GM23338 (cell line): ENCODE measurements at regions not wholly inside any gene's neighbourhood (a gene's known extent, or its start where the extent isn't known, plus 50 kb on each side); places are given as distances from the start of the nearest gene placed in this dataset.
"Not testable (repeated sequence)": the region's sequence is repeated elsewhere in the genome, so short reads cannot be mapped to it uniquely, and the experiment has no call there.

Source experiments
- ATAC-seq: fragments of 200-7000 bp; cut with Tn5 transposase; 3 replicates; pipeline ENCODE4 v1.9.1; 2020
- DNase-seq: peaks from one replicate; pipeline ENCODE4 v3.0.0-alpha.2; 2015; ENCODE audit warnings: low spot score
- H2AFZ ChIP-seq: fragments of 200-600 bp; sonication (generic); 2 replicates; pipeline ENCODE4 v1.8.0; 2016; ENCODE audit warnings: antibody characterized with exemption, mild to moderate bottlenecking, moderate library complexity
- H3F3A ChIP-seq: fragments of 200-600 bp; sonication (generic); replicated peaks from 2 replicates; pipeline ENCODE4 v1.8.0; 2017; ENCODE audit warnings: antibody characterized with exemption, mixed run types, low read depth
- H3K27ac ChIP-seq: fragments of 200-600 bp; sonication (generic); 2 replicates; pipeline ENCODE4 v1.6.1; 2016; ENCODE audit warnings: low read depth
- H3K27me3 ChIP-seq: fragments of 200-600 bp; sonication (generic); 2 replicates; pipeline ENCODE4 v1.8.0; 2016; ENCODE audit warnings: mild to moderate bottlenecking, mixed run types, moderate library complexity; ENCODE audit not compliant: insufficient read depth
- H3K36me3 ChIP-seq: fragments of 200-600 bp; sonication (generic); 2 replicates; pipeline ENCODE4 v1.8.0; 2016; ENCODE audit warnings: mild to moderate bottlenecking; ENCODE audit not compliant: insufficient read depth
- H3K4me1 ChIP-seq: fragments of 200-600 bp; sonication (generic); 2 replicates; pipeline ENCODE4 v1.8.0; 2016; ENCODE audit warnings: mild to moderate bottlenecking, moderate library complexity; ENCODE audit not compliant: insufficient read depth
- H3K4me2 ChIP-seq: fragments of 200-600 bp; sonication (generic); 2 replicates; pipeline ENCODE4 v1.7.1; 2017; ENCODE audit warnings: mixed run types
- H3K4me3 ChIP-seq: fragments of 200-600 bp; sonication (generic); 2 replicates; pipeline ENCODE4 v1.6.1; 2016; ENCODE audit warnings: mixed run types
- H3K79me2 ChIP-seq: fragments of 200-600 bp; sonication (generic); replicated peaks from 2 replicates; pipeline ENCODE4 v1.8.0; 2017; ENCODE audit warnings: mild to moderate bottlenecking; ENCODE audit not compliant: insufficient read depth
- H3K9me2 ChIP-seq: fragments of 200-600 bp; sonication (generic); 2 replicates; pipeline ENCODE4 v1.8.0; 2017; ENCODE audit not compliant: insufficient read depth
- H4K20me1 ChIP-seq: fragments of 200-600 bp; sonication (generic); replicated peaks from 2 replicates; pipeline ENCODE4 v1.8.0; 2017; ENCODE audit warnings: mild to moderate bottlenecking; ENCODE audit not compliant: insufficient read depth
- H3K27ac Mint-ChIP-seq: 2 replicates; pipeline ENCODE4 v1.8.0; 2020; ENCODE audit warnings: inconsistent platforms, mild to moderate bottlenecking, moderate library complexity, mixed read lengths
- H3K27me3 Mint-ChIP-seq: 3 replicates; pipeline ENCODE4 v1.8.0; 2022; ENCODE audit warnings: low read depth, mild to moderate bottlenecking, moderate library complexity, mixed read lengths, inconsistent platforms; ENCODE audit not compliant: insufficient read depth, poor library complexity
- H3K36me3 Mint-ChIP-seq: 3 replicates; pipeline ENCODE4 v1.8.0; 2021; ENCODE audit warnings: low read depth, mild to moderate bottlenecking, inconsistent platforms, moderate library complexity, mixed read lengths
- H3K4me1 Mint-ChIP-seq: 3 replicates; pipeline ENCODE4 v1.8.0; 2020; ENCODE audit warnings: mild to moderate bottlenecking, inconsistent platforms, mixed read lengths
- H3K4me3 Mint-ChIP-seq: 3 replicates; pipeline ENCODE4 v1.8.0; 2021; ENCODE audit warnings: moderate library complexity, mild to moderate bottlenecking, inconsistent platforms, mixed read lengths
- H3K9me3 Mint-ChIP-seq: 3 replicates; pipeline ENCODE4 v1.8.0; 2020; ENCODE audit warnings: moderate library complexity, mild to moderate bottlenecking, inconsistent platforms, mixed read lengths
- CREB1 ChIP-seq: fragments of 250-450 bp; sonication (Bioruptor Pico); IDR thresholded peaks from 2 replicates; pipeline ENCODE4 v1.5.0; 2020; ENCODE audit warnings: low read depth, mild to moderate bottlenecking, moderate library complexity
- EZH2phosphoT487 ChIP-seq: fragments of 200-600 bp; sonication (generic); IDR thresholded peaks from one replicate; pipeline ENCODE4 v1.8.1; 2018; ENCODE audit warnings: antibody characterized with exemption; ENCODE audit not compliant: unreplicated experiment
- JUNB ChIP-seq: IDR thresholded peaks from one replicate; pipeline ENCODE4 v1.6.1; 2016; ENCODE audit warnings: antibody characterized with exemption; ENCODE audit not compliant: unreplicated experiment
- NANOG ChIP-seq: IDR thresholded peaks from 2 replicates; pipeline ENCODE4 v1.6.1; 2016; ENCODE audit warnings: antibody characterized with exemption, borderline replicate concordance
- POLR2AphosphoS5 ChIP-seq: IDR thresholded peaks from 2 replicates; pipeline ENCODE4 v1.6.1; 2016; ENCODE audit warnings: antibody characterized with exemption, low read depth
- ZNF114 ChIP-seq: fragments of 250-450 bp; sonication (Bioruptor Pico); IDR thresholded peaks from 2 replicates; pipeline ENCODE4 v1.5.0; 2020; ENCODE audit warnings: mild to moderate bottlenecking, moderate library complexity
- TF ChIP-seq, protein P1 (sequence below), 2 experiments: fragments of 200-600 bp in 1 of 2; sonication (generic) in 1 of 2; conservative IDR thresholded peaks; 2 replicates each; pipeline versions ENCODE4 v1.5.1 to v1.6.1; 2016 to 2017; ENCODE audit warnings: antibody characterized with exemption in 2 of 2, low read depth in 2 of 2, mild to moderate bottlenecking in 2 of 2, moderate library complexity in 1 of 2

DNA sequence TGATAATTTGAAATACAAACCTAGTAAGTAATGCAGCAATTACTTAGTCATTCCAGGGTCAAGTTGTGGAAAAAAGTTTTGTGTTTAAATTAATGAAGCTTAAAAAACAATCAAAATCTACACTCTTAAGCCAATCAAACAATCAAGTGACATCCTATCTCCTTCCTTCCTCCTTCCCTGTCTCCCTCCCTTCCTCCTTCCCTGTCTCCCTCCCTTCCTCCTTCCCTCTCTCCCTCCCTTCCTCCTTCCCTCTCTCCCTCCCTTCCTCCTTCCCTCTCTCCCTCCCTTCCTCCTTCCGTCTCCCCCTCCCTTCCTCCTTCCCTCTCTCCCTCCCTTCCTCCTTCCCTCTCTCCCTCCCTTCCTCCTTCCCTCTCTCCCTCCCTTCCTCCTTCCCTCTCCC lies 111.4 kb upstream of the RBPJ start:
- H3K27ac Mint-ChIP-seq, H3K36me3 ChIP-seq, DNase-seq, H3K4me2 ChIP-seq, H3K27me3 Mint-ChIP-seq, H3K27me3 ChIP-seq, H4K20me1 ChIP-seq, H3K79me2 ChIP-seq, H3K36me3 Mint-ChIP-seq, H3F3A ChIP-seq, H2AFZ ChIP-seq, H3K4me3 Mint-ChIP-seq, ATAC-seq, H3K9me2 ChIP-seq, H3K27ac ChIP-seq, H3K4me3 ChIP-seq, H3K9me3 Mint-ChIP-seq: not testable (repeated sequence)
- H3K4me1 Mint-ChIP-seq: peaks cover 14% of the 10 kb centered on the region; the same call in 2 of the 3 replicates
- H3K4me1 ChIP-seq: peaks cover 14% of the 10 kb centered on the region

DNA sequence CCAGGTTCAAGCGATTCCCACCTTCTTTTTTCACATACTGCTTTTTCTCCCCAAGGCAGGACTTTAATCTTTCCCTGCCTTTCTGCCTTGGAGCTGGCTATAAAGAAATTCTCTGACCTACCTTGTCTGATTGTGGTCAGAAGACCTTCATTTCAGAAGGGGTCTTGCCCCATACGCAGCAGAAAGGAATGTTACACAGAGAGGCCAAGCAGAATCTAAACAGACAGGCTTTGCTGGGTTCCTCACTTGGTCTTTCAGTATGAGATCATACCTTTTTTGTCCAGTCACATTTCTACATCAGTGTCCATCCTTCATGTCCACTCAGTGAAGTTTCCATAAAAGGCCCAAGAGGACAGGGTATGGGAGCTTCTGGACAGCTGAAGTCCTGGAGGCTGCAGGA lies 108.3 kb upstream of the RBPJ start:
- no peak overlapping the region for H3K27ac ChIP-seq
- no peak overlapping the region for H3K4me3 Mint-ChIP-seq
- 0 out of 2 replicates have a peak overlapping the region, but pooled peaks have one; percentile 63 for H2AFZ ChIP-seq
- ATAC-seq (no peak), DNase-seq (no peak)
- no peaks in the 10 kb centered on the region for H3K4me1 ChIP-seq
- H3K36me3 ChIP-seq: no peaks in the 10 kb centered on the region
- H3K79me2 ChIP-seq: no peaks in the 10 kb centered on the region
- no peak for TF ChIP-seq EZH2phosphoT487
- H3K9me2 ChIP-seq: 0 out of 2 replicates have a peak, but pooled peaks cover 8% of the 10 kb centered on the region
- no peak overlapping the region for H3K27ac Mint-ChIP-seq
- H4K20me1 ChIP-seq: no peaks in the 10 kb centered on the region
- H3K9me3 Mint-ChIP-seq: peaks cover 2% of the 10 kb centered on the region; the same call in 2 of the 3 replicates
- H3K4me1 Mint-ChIP-seq: no peaks in the 10 kb centered on the region
- H3K4me3 ChIP-seq: no peak overlapping the region
- H3K4me2 ChIP-seq: no peak overlapping the region
- H3F3A ChIP-seq: no peaks in the 10 kb centered on the region
- H3K27me3 ChIP-seq: no peaks in the 10 kb centered on the region
- peaks cover 1% of the 10 kb centered on the region for H3K27me3 Mint-ChIP-seq
- H3K36me3 Mint-ChIP-seq: no peaks in the 10 kb centered on the region

DNA sequence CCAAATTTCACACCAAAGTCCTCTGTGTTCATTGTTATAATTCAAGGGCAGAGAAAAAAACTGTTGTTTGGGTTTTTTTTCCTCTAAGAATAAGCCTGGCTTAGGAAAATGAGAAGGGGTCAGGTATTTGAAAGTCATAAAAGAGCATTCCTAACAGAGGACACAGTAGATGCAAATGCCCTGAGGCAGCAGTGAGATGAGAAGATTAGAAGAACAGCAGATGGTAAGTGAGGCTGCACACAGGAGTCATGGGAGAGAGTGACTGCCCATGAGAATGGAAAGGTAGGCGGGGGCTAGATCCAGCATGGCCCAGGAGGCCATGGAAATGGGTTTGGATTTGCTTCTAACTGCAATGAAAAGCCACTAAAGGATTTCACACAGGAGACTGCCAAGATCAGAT lies 107.5 kb upstream of the RBPJ start:
- H3K4me3 Mint-ChIP-seq: no peak overlapping the region
- Histone ChIP-seq H3K9me2 (0 out of 2 replicates have a peak, but pooled peaks cover 8% of the 10 kb centered on the region), H3F3A (no peaks in the 10 kb centered on the region), H3K79me2 (no peaks in the 10 kb centered on the region), H3K4me3 (no peak overlapping the region), H2AFZ (no peak overlapping the region), H3K27ac (no peak overlapping the region), H3K36me3 (no peaks in the 10 kb centered on the region), H3K27me3 (no peaks in the 10 kb centered on the region), H3K4me1 (no peaks in the 10 kb centered on the region), H4K20me1 (no peaks in the 10 kb centered on the region), H3K4me2 (no peak overlapping the region)
- TF ChIP-seq POLR2AphosphoS5: no peak
- no peak for TF ChIP-seq ZNF114
- no peak for TF ChIP-seq CREB1 (CRISPR knock-in tag)
- TF ChIP-seq NANOG: no peak
- TF ChIP-seq, protein P1, sequence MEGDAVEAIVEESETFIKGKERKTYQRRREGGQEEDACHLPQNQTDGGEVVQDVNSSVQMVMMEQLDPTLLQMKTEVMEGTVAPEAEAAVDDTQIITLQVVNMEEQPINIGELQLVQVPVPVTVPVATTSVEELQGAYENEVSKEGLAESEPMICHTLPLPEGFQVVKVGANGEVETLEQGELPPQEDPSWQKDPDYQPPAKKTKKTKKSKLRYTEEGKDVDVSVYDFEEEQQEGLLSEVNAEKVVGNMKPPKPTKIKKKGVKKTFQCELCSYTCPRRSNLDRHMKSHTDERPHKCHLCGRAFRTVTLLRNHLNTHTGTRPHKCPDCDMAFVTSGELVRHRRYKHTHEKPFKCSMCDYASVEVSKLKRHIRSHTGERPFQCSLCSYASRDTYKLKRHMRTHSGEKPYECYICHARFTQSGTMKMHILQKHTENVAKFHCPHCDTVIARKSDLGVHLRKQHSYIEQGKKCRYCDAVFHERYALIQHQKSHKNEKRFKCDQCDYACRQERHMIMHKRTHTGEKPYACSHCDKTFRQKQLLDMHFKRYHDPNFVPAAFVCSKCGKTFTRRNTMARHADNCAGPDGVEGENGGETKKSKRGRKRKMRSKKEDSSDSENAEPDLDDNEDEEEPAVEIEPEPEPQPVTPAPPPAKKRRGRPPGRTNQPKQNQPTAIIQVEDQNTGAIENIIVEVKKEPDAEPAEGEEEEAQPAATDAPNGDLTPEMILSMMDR (conservative IDR thresholded peaks at IDR 0.05; ENCODE audit: low read depth in 2 of 2): no peak
- TF ChIP-seq JUNB: no peak
- DNase-seq (no peak), ATAC-seq (no peak)
- H3K4me1 Mint-ChIP-seq: 0 out of 3 replicates have a peak, but pooled peaks cover 2% of the 10 kb centered on the region
- no peaks in the 10 kb centered on the region for H3K36me3 Mint-ChIP-seq
- H3K27ac Mint-ChIP-seq: no peak overlapping the region
- peaks cover 2% of the 10 kb centered on the region; the same call in 2 of the 3 replicates for H3K9me3 Mint-ChIP-seq
- H3K27me3 Mint-ChIP-seq: peaks cover 4% of the 10 kb centered on the region
